GM23338 (cell line): ENCODE measurements at regions not wholly inside any gene's neighbourhood (a gene's known extent, or its start where the extent isn't known, plus 50 kb on each side); places are given as distances from the start of the nearest gene placed in this dataset.

Source experiments
- ATAC-seq: fragments of 200-7000 bp; cut with Tn5 transposase; 3 replicates; pipeline ENCODE4 v1.9.1; 2020
- DNase-seq: peaks from one replicate; pipeline ENCODE4 v3.0.0-alpha.2; 2015; ENCODE audit warnings: low spot score
- H2AFZ ChIP-seq: fragments of 200-600 bp; sonication (generic); 2 replicates; pipeline ENCODE4 v1.8.0; 2016; ENCODE audit warnings: antibody characterized with exemption, mild to moderate bottlenecking, moderate library complexity
- H3F3A ChIP-seq: fragments of 200-600 bp; sonication (generic); replicated peaks from 2 replicates; pipeline ENCODE4 v1.8.0; 2017; ENCODE audit warnings: antibody characterized with exemption, mixed run types, low read depth
- H3K27ac ChIP-seq: fragments of 200-600 bp; sonication (generic); 2 replicates; pipeline ENCODE4 v1.6.1; 2016; ENCODE audit warnings: low read depth
- H3K27me3 ChIP-seq: fragments of 200-600 bp; sonication (generic); 2 replicates; pipeline ENCODE4 v1.8.0; 2016; ENCODE audit warnings: mild to moderate bottlenecking, mixed run types, moderate library complexity; ENCODE audit not compliant: insufficient read depth
- H3K36me3 ChIP-seq: fragments of 200-600 bp; sonication (generic); 2 replicates; pipeline ENCODE4 v1.8.0; 2016; ENCODE audit warnings: mild to moderate bottlenecking; ENCODE audit not compliant: insufficient read depth
- H3K4me1 ChIP-seq: fragments of 200-600 bp; sonication (generic); 2 replicates; pipeline ENCODE4 v1.8.0; 2016; ENCODE audit warnings: mild to moderate bottlenecking, moderate library complexity; ENCODE audit not compliant: insufficient read depth
- H3K4me2 ChIP-seq: fragments of 200-600 bp; sonication (generic); 2 replicates; pipeline ENCODE4 v1.7.1; 2017; ENCODE audit warnings: mixed run types
- H3K4me3 ChIP-seq: fragments of 200-600 bp; sonication (generic); 2 replicates; pipeline ENCODE4 v1.6.1; 2016; ENCODE audit warnings: mixed run types
- H3K79me2 ChIP-seq: fragments of 200-600 bp; sonication (generic); replicated peaks from 2 replicates; pipeline ENCODE4 v1.8.0; 2017; ENCODE audit warnings: mild to moderate bottlenecking; ENCODE audit not compliant: insufficient read depth
- H3K9me2 ChIP-seq: fragments of 200-600 bp; sonication (generic); 2 replicates; pipeline ENCODE4 v1.8.0; 2017; ENCODE audit not compliant: insufficient read depth
- H4K20me1 ChIP-seq: fragments of 200-600 bp; sonication (generic); replicated peaks from 2 replicates; pipeline ENCODE4 v1.8.0; 2017; ENCODE audit warnings: mild to moderate bottlenecking; ENCODE audit not compliant: insufficient read depth
- H3K27ac Mint-ChIP-seq: 2 replicates; pipeline ENCODE4 v1.8.0; 2020; ENCODE audit warnings: inconsistent platforms, mild to moderate bottlenecking, moderate library complexity, mixed read lengths
- H3K27me3 Mint-ChIP-seq: 3 replicates; pipeline ENCODE4 v1.8.0; 2022; ENCODE audit warnings: low read depth, mild to moderate bottlenecking, moderate library complexity, mixed read lengths, inconsistent platforms; ENCODE audit not compliant: insufficient read depth, poor library complexity
- H3K36me3 Mint-ChIP-seq: 3 replicates; pipeline ENCODE4 v1.8.0; 2021; ENCODE audit warnings: low read depth, mild to moderate bottlenecking, inconsistent platforms, moderate library complexity, mixed read lengths
- H3K4me1 Mint-ChIP-seq: 3 replicates; pipeline ENCODE4 v1.8.0; 2020; ENCODE audit warnings: mild to moderate bottlenecking, inconsistent platforms, mixed read lengths
- H3K4me3 Mint-ChIP-seq: 3 replicates; pipeline ENCODE4 v1.8.0; 2021; ENCODE audit warnings: moderate library complexity, mild to moderate bottlenecking, inconsistent platforms, mixed read lengths
- H3K9me3 Mint-ChIP-seq: 3 replicates; pipeline ENCODE4 v1.8.0; 2020; ENCODE audit warnings: moderate library complexity, mild to moderate bottlenecking, inconsistent platforms, mixed read lengths
- CREB1 ChIP-seq: fragments of 250-450 bp; sonication (Bioruptor Pico); IDR thresholded peaks from 2 replicates; pipeline ENCODE4 v1.5.0; 2020; ENCODE audit warnings: low read depth, mild to moderate bottlenecking, moderate library complexity
- CTCF ChIP-seq, 2 experiments: fragments of 200-600 bp in 1 of 2; sonication (generic) in 1 of 2; conservative IDR thresholded peaks; 2 replicates each; pipeline versions ENCODE4 v1.5.1 to v1.6.1; 2016 to 2017; ENCODE audit warnings: antibody characterized with exemption in 2 of 2, low read depth in 2 of 2, mild to moderate bottlenecking in 2 of 2, moderate library complexity in 1 of 2
- ETS1 ChIP-seq: IDR thresholded peaks from 2 replicates; pipeline ENCODE4 v1.6.1; 2016; ENCODE audit warnings: antibody characterized with exemption
- EZH2phosphoT487 ChIP-seq: fragments of 200-600 bp; sonication (generic); IDR thresholded peaks from one replicate; pipeline ENCODE4 v1.8.1; 2018; ENCODE audit warnings: antibody characterized with exemption; ENCODE audit not compliant: unreplicated experiment
- JUNB ChIP-seq: IDR thresholded peaks from one replicate; pipeline ENCODE4 v1.6.1; 2016; ENCODE audit warnings: antibody characterized with exemption; ENCODE audit not compliant: unreplicated experiment
- REST ChIP-seq: IDR thresholded peaks from one replicate; pipeline ENCODE4 v1.6.1; 2018; ENCODE audit warnings: antibody characterized with exemption; ENCODE audit not compliant: unreplicated experiment
- ZNF114 ChIP-seq: fragments of 250-450 bp; sonication (Bioruptor Pico); IDR thresholded peaks from 2 replicates; pipeline ENCODE4 v1.5.0; 2020; ENCODE audit warnings: mild to moderate bottlenecking, moderate library complexity
- ZNF462 ChIP-seq: fragments of 250-450 bp; sonication (Bioruptor Pico); IDR thresholded peaks from 2 replicates; pipeline ENCODE4 v1.5.0; 2020; ENCODE audit warnings: mild to moderate bottlenecking, moderate library complexity

- Histone ChIP-seq H3K9me2 (no peaks in the 10 kb centered on the region), H3K4me1 (no peaks in the 10 kb centered on the region), H3K27me3 (no peaks in the 10 kb centered on the region), H3K4me3 (no peak overlapping the region), H3K27ac (no peak overlapping the region), H3K79me2 (no peaks in the 10 kb centered on the region), H3K4me2 (no peak overlapping the region), H4K20me1 (no peaks in the 10 kb centered on the region), H3K36me3 (no peaks in the 10 kb centered on the region), H3F3A (no peaks in the 10 kb centered on the region), H2AFZ (no peak overlapping the region)
- Mint-ChIP-seq H3K4me1 (peaks cover 8% of the 10 kb centered on the region), H3K4me3 (no peak overlapping the region), H3K27me3 (peaks cover 4% of the 10 kb centered on the region), H3K36me3 (no peaks in the 10 kb centered on the region), H3K9me3 (no peaks in the 10 kb centered on the region; the same call in 2 of the 3 replicates), H3K27ac (no peak overlapping the region)
- DNase-seq (no peak), ATAC-seq (no peak)
- TF ChIP-seq EZH2phosphoT487 (no peak), CREB1 (no peak), JUNB (no peak), CTCF (conservative IDR thresholded peaks at IDR 0.05; ENCODE audit: low read depth in 2 of 2) (no peak), ZNF114 (CRISPR knock-in tag) (no peak), REST (no peak), ETS1 (no peak), ZNF462 (no peak)
Measured at GRCh38 chr10:8192301-8192700, 137.8 kb downstream of the GATA3 start.
